Amygdala (tissue), 56 donors: ENCODE measurements at regions not wholly inside any gene's neighbourhood (a gene's known extent, or its start where the extent isn't known, plus 50 kb on each side); places are given as distances from the start of the nearest gene placed in this dataset.

Experiments
- DNase-seq, 56 donors: peaks; one replicate each; lab custom pipeline; 2025; lab: John Stamatoyannopoulos, UW

DNA sequence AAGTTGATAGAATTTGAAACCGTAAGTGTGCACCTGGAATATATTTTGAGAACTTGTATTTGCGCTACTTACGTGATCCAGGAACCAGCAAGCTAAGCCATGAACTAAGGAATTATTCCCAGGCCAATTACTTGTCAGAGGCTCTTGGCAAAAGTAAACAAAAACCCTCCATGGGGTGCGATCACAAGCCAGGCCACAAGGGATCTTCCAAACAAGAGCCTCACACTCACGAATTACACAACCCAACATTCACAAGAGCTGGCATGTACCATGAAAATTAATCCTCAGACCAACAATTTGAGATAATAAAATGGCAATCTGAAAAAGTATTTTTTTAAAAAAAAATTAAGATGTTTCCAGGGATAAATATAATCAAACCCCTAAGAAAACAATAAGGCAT lies 467.0 kb upstream of the AKR1E2 start:
- no peak for DNase-seq

DNA sequence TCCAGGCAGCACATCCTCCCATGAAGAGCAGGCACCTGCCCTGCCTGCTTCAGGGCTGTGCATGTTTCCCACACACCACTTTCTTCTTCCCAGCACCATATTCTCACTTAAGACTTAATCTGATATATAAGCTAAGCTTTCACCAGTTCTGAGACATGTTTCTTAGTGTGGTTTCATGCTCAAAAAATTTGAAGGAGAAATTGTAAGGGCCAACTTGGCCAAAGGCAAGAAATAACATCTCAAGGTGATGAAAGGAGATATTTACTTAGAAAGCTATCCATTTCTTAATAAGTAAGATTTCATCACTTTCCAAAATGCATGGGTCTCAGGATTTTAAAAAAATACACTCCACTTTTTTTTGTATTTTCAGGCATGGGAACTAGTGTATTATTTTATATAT lies 468.1 kb upstream of the AKR1E2 start:
- DNase-seq = no peak

DNA sequence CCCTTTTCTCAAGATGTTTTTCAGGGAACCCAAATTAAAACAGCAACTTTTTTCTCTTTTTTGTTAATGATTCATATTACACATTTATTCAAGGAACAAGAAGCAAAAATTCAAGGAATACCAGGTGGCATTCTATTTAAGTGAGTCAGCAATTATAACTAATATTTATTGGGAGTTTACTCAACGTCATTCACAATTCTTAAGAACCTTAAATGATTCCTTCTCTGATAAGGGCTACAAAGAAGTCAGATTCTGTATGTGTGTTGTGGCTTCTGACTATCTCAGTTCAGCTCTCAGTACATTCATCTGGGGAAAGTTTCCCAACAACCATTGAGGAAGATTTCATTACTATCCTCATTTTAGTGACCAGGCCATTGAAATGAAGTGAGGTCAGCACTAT lies 470.7 kb upstream of the AKR1E2 start:
- no peak for DNase-seq

DNA sequence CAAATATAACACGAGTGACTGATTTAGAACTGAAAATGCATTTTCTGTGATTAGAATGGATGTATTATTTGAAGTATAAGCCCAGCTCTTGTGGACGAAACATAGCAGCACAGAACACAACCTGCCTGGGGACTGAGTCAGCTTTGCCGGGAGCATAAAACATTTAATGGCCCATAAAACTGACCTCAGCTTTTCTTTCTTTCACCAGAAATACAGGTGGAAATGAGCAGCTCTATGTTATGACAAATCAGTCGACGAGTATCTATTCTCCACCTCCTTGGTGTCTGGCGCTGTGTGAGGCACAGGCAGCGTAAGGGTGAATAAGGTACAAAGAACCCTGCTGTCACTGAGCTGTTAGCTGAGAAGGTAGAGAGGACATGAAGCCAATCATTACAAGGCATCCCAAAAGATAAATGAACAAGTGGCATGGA lies 471.6 kb upstream of the AKR1E2 start:
- DNase-seq = no peak

DNA sequence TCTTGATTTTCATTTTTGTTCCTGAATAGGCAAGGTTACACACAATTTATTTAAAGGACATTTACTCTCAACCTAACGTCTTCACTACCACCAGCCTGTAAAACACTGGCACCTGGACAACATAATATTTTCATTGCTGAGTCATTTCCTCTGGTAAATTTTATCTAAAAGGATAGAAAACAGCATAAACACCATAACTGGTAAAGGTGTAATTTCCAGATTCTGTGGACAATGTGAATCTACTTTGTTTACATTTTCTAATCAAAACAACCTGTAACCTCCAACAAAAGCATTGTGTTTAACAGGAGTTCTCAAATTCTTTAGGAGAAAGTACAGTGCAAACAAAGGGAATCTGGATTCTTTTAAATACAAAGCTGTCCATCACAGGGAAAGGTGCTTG lies 472.0 kb upstream of the AKR1E2 start:
- DNase-seq = no peak

DNA sequence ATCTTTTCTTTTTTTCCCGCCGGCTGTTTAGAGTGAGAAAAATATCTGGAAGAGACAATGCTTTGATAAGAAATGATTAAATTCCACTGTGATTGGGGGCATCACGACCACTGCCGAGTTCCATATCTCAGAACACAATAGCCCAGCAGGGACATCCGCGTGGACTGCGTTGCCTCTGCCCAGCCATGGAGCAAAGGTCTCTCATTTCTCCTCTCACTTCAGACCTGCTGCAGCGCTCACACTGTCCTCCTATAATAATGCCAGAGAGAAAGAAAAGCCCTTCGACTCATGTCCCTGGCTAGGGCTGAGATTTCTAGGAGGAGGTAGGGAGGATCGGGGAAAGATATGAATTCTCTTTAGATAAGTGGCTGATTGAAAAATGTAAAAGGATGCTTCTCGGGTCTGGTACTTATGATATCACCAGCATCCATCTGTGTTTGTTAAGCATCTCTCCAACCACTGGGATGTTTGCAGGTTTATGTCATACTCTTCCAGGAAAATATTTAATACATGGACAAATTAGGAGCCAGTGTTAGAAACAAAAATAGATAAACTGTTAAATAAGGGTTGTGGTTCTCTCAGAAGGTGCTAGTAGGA lies 472.9 kb upstream of the AKR1E2 start:
- no peak for DNase-seq

DNA sequence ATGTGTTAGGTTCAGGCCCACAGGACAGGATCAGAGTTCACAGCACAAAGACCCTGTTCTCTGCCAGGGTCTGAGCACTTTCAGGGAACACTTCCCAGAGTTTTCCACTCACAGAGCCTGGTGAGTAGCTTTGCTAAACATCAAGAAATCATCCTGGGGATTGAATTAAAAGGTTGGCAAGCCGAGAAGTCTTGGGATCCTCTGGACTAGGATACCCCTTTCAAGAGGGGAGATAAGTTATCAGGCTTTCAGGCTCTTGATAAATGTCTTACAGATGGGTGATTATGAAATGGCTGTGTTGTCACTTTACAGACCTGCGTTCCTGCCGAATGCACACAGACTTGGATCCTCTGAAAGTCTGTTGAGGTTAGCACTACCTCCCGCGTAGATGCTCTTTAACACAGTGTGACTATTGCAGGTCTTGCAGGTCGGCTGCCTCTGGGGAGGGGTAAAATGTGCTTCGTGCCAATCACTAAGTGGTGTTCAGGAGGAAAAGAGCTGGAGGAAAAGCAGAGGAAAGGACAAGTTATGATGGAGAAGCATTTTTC lies 473.5 kb upstream of the AKR1E2 start:
- no peak for DNase-seq

DNA sequence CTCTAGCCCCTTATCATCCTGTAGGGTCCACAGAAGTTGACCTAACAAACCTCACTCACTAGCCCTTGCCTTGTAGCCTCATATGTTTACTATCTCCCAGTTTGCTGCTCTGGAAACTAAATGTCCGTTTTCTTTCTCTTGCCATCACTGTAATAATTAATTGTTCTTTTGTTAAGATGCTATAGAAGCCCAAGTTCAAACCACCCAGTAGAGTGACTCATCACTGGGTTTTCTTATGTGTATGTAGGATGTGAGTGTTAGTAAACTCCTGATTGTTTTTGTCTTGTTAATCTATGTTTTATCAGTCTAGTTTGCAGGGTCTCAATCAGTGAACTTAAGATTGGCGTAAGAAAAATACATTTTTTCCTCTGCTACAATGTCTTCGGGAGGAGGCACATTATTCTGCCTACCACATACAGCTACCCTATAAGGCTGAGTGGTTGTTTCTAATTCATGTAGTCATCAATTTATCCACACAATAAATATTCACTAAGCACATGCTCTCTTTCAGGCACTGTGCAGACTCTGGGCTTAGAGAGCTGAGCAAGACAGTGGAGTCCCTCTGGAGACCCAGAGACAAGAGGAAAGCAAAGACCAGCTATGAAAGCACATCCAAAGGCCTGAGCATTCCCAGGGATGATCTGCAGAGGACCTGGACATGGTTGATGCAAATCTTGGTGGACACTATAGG lies 474.1 kb upstream of the AKR1E2 start:
- DNase-seq = no peak

DNA sequence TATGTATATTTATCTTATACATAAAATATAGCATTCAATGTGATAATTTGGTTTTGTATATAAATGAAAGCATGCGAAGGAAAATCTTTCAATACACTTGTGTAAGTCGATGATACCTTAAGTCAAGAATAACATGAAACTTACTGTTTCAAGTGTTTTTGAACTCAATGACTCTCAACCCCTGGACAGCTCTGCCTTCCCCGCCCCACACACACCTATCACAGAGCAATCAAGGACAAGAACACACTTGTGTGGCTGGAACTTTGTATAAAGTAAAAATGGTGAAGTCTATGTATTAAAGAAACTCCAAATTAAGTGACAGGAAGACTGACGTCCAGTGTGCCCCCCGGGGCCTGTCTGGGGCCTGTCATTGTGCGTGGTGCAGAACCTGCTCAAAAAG lies 478.6 kb upstream of the AKR1E2 start:
- DNase-seq = no peak

DNA sequence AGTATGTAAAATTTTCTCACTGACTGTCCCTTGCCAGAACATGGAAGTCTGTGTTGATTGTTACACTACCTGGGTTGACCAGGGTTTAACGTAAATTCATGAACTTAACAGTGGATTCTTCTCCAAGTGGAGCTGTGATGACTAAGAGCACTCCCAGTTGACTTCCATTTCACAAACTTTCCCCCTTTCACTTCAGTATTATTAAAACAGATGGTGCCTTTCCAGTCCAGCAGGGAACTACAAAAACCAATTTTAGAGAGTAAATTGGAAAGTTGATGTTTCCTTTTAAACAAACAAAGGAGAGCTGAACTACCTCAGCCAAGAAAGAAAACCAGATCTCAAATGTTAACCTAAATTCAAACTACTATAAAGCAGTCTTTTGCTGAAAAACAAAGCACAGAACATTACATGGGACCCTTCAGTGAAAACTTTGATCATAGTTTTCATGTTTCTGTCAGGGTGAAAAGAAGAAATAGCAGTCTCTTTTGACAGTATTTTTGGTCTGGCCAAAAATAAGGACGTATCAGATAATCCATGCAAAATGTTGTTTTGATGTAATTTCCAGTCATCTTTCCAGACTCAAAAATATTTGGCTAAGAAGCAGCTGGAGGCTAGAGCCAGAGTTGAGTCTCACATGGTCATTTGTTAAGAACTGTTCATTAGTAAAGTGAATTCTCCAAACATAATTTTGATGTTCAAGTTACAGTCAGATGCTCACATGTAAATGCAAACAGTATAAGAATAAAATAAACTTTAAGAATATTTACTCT lies 479.9 kb upstream of the AKR1E2 start:
- no peak for DNase-seq

DNA sequence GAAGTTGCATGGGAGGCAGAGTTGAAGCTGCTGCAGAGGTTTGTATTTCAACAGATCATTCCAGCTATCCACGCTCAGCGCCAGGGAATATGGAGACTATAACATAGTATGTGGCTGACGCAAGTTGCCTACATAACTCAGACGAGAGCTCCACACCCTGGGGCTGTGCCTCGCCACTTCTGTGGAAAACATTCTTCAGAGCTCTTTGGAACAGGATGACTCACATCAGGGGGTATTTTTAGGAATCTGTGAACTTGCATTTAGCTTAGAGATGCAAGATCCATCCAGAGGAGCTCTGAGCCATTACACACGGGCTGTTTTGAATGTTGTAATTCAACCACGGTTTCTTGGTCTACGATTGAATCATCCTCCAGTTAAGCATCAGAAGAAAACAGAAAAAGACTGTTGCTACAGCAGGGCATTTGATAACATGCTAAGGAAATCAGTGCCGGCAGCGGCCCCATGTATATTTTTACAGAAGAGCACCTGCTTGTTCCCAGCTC lies 481.5 kb upstream of the AKR1E2 start:
- peak in 34 of 56 donors; percentile 2 to 68 (median 17) for DNase-seq

DNA sequence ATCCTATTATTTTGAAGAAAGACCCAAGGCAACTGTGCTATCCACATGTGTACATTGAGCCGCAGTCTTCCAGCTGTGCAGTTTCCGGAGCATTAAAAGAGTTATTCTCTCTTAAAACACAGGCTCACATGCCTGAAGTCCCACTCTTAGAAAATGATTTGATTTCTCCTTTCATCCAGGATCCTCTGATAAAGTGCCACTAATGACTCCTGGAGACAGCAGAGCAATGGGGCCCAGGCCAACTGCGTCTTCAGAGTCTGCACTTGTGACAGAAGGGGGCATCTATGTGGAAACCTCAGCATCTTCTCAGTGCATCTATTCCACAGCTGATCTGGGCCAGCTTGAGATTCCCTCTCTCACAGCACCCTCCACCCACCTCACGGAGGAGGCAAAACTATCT lies 482.1 kb upstream of the AKR1E2 start:
- DNase-seq = no peak

DNA sequence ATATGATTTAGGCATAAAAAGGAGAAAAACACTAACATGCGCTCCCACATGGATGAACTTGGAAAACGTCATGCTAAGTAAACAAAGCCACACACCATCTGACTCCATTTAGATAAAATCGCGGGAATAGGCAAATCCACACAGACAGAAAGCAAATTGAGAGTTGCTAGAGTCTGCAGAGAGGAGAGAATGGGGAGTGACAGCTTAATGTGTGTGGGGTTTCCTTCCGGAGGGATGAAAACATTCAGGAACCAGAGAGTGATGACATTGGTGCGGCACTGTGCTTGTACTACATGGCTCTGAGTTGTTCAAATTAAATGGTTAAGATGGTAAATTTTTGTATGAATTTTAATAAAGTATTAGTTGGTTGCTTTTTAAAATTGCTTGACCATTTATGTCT lies 482.9 kb upstream of the AKR1E2 start:
- no peak for DNase-seq

DNA sequence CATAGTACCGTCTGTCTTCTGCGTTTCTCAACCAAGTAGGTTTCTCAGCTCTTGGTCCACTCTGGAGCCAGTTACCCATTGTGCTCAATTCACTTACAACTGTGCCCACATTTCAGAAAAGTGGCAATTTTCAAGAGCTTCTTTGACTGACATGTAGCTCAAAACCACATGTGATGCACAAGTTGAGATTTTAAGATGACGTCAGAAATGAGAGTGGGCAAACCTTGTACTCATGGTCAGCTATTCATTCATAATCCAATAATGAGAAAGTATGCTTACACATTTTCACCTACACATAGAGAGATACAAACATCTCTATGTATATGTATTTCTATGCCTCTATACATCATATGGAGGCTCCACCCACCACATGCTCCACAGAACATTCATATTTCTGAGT lies 487.2 kb upstream of the AKR1E2 start:
- DNase-seq = no peak

DNA sequence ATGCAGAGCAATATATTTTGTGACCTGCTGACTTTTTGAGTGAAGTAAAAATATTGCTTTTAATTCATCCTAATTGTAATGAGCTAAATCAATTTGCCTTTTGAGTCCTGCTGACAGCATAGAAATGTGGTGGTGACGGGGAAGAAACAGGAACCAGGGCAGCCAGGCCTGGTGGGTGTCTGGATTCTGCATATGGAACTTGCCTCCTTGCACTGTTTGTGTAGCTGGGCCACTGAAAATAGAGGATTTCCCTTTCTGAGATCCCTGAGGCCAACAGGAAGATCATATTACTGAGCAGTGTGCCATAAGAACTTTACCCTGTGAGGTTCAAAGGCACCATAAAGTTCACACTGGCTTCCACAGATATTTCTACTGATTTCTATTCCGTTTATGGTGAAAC lies 488.4 kb upstream of the AKR1E2 start:
- DNase-seq = no peak

DNA sequence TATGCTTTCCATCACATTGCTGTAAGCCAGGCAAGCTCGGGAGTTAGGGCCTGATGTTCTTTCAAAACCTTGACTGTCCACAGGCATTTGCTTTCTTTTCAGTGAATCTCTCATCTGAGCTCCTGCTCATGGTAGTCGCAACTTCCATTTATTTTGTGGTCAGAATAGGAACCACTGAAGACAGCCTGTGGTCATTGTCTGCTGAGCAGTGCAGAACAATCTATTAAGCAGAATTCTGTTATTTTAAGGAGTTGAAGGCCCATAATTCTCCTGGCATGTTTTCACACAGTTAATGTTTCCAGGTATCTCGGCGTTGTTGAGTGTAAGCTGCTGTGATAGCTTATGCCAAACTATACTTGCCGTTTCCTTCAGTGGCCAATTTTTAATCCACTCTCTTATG lies 491.1 kb upstream of the AKR1E2 start:
- DNase-seq = no peak

DNA sequence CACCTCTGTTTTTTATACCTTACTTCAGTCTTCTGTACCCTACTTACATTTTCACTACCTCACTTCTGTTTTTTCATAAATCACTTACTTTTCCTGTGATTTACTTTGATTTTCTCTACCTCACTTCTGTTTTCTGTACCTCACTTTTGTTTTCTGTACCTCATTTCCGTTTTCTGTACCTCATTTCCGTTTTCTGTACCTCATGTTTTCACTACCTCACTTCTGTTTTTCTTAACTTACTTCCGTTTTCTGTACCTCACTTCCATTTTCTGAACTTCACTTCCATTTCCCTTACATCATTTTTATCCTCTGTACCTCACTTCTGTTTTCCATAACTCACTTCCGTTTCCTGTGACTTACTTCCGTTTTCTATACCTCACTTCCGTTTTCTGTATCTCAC lies 492.0 kb upstream of the AKR1E2 start:
- DNase-seq = no peak

DNA sequence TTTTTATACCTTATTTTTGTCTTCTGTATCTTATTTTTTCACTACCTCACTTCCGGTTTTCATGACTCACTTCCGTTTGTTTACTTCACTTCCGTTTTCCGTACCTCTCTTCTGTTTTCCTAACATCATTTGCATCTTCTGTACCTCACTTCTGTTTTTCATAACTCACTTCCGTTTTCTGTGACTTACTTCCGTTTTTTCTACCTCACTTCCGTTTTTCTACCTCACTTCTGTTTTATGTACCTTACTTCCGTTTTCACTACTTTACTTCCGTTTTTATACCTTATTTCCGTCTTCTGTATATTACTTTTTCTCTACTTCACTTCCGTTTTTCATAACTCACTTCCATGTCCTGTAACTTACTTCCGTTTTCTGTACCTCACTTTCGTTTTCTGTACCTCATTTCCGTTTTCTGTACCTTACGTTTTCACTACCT lies 492.5 kb upstream of the AKR1E2 start:
- DNase-seq = no peak

DNA sequence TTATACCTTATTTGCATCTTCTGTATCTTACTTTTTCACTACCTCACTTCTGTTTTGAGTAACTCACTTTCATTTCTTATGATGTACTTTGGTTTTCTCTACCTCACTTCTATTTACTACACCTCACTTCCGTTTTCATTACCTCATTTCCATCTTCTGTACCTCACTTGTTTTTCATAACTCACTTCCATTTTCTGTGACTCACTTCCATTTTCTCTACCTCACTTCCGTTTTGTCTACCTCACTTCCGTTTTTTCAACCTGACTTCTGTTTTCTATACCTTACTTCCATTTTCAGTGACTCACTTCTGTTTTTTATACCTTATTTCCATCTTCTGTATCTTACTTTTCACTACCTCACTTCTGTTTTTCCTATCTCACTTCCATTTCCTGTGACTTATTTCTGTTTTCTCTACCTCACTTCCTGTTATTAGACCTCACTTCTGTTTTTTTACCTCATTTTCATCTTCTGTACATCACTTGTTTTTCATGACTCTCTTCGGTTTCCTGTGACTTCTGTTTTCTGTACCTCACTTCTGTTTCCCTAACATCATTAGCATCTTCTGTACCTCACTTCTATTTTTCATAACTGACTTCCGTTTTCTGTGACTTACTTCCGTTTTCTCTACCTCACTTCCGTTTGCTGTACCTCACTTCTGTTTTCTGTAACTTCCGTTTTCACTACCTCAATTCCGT lies 493.1 kb upstream of the AKR1E2 start:
- DNase-seq = no peak

DNA sequence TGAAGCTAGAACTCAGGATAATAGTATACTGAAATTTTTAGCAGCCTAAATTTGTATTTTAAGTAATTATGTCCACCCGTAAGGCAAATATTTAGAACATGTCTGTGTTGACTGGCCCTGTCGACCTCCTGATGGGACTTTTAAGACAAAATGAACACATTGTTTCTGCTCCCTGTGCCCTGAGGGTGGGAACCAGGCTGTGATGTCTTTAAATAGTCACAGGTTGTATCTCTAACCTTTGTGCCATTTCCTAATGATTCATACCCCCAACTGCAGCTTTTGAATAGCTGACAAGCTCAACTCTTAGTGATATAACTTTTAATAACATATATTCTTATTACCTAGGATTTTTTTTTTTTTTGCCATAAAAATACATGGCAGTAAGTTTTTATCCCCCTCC lies 494.9 kb upstream of the AKR1E2 start:
- DNase-seq = no peak

DNA sequence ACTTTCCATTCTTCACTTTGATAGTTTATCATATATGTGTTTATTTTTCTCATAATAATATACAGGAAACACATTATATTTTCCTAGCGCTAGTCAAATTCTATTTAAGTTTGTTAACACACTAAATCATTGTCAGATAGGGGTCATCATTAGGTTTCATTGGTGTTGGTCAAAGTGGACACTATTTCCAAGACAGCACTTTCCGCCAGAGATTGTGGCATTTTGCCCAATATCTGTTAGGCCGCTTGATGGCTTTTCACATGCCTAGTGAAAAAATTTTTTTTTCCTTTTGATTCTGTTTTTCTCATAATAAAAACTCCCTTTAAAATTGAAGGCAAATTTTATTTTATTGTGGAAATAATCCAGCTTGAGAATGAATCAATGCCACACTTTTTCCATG lies 495.4 kb upstream of the AKR1E2 start:
- no peak for DNase-seq
